SH-SY5Y (cell line): ENCODE measurements at regions not wholly inside any gene's neighbourhood (a gene's known extent, or its start where the extent isn't known, plus 50 kb on each side); places are given as distances from the start of the nearest gene placed in this dataset.

Experiments
- GATA2 ChIP-seq: IDR thresholded peaks from 2 replicates; pipeline ENCODE4 v1.6.1; 2011; ENCODE audit warnings: mild to moderate bottlenecking, low read depth, low read length
- GATA3 ChIP-seq: IDR thresholded peaks from 2 replicates; pipeline ENCODE4 v1.6.1; 2011; ENCODE audit warnings: low read depth, mild to moderate bottlenecking, low read length, moderate library complexity

GRCh38 chr7:11896663-11897062, 64.7 kb upstream of the THSD7A start:
- 0 out of 2 replicates have a peak, but pooled peaks have one; percentile 5 for TF ChIP-seq GATA2
- TF ChIP-seq GATA3, result no peak
